Heart right ventricle (tissue), 16 donors: ENCODE measurements at regions not wholly inside any gene's neighbourhood (a gene's known extent, or its start where the extent isn't known, plus 50 kb on each side); places are given as distances from the start of the nearest gene placed in this dataset.

Source experiments
- ATAC-seq, 8 donors: fragments of 200-7000 bp; cut with Tn5 transposase; one replicate each; pipeline ENCODE4 v1.9.1; 2020; ENCODE audit warnings: mild to moderate bottlenecking in 8 of 8, moderate library complexity in 8 of 8, moderate number of reproducible peaks in 1 of 8
- DNase-seq, 2 donors: peaks; one replicate each; pipeline ENCODE4 v3.0.0-alpha.2; 2020
- H3K27ac ChIP-seq, 10 donors: fragments of 200-600 bp; sonication (generic) in 2 of 10; one replicate each; pipeline versions ENCODE4 v1.5.0 to v1.8.0; 2020 to 2022; ENCODE audit warnings: mild to moderate bottlenecking in 3 of 10
- H3K27me3 ChIP-seq, 7 donors: fragments of 200-600 bp; one replicate each; pipeline ENCODE4 v1.8.0; 2021 to 2022; ENCODE audit warnings: mild to moderate bottlenecking in 2 of 7
- H3K36me3 ChIP-seq, 9 donors: fragments of 200-600 bp; sonication (generic) in 1 of 9; one replicate each; pipeline versions ENCODE4 v1.5.0 to v1.8.0; 2020 to 2022; ENCODE audit warnings: mild to moderate bottlenecking in 2 of 9
- H3K4me1 ChIP-seq, 9 donors: fragments of 200-600 bp; sonication (generic) in 1 of 9; one replicate each; pipeline versions ENCODE4 v1.5.0 to v1.8.0; 2020 to 2022; ENCODE audit warnings: mild to moderate bottlenecking in 4 of 9
- H3K4me3 ChIP-seq, 10 donors: fragments of 200-600 bp; sonication (generic) in 2 of 10; one replicate each; pipeline versions ENCODE4 v1.5.0 to v1.8.0; 2020 to 2022; ENCODE audit warnings: mild to moderate bottlenecking in 7 of 10, moderate library complexity in 2 of 10
- H3K9me3 ChIP-seq, 11 donors: fragments of 200-600 bp in 10 of 11; sonication (generic) in 2 of 11; one replicate each; pipeline versions ENCODE4 v1.5.0 to v1.8.0; 2013 to 2022; ENCODE audit warnings: mild to moderate bottlenecking in 2 of 11, control low read depth in 1 of 11, moderate library complexity in 1 of 11
- WGBS, 2 donors: extraction: QIAGEN DNeasy Blood & Tissue Kit; methylation state at CpG; one replicate each; pipeline ENCODE4 v1.1.7; 2013; ENCODE audit warnings: inconsistent platforms in 1 of 2; 5-methylcytosine and 5-hydroxymethylcytosine counted together
- intact Hi-C, 10 donors: fragments of 100-400 bp; cut with DNase I; formaldehyde crosslinking; loops; one replicate each; pipeline versions ENCODE4 v1.11.1 to v1.14.2; 2022
- TF ChIP-seq, protein P1 (sequence below), 9 donors: fragments of 200-600 bp; sonication (generic) in 2 of 9; IDR thresholded peaks; one replicate each; pipeline versions ENCODE4 v1.5.0 to v1.8.0; 2021 to 2022; ENCODE audit warnings: antibody characterized with exemption in 9 of 9, mild to moderate bottlenecking in 5 of 9, moderate library complexity in 1 of 9
- donor health status: Arrhythmogenic right ventricular cardiomyopathy.
- donor health status: ischemic (EF 13 %, LVEDD 7.1; RV severe dilation, severe dysfunction).
- donor health status: healthy with polysubstance abuse.
- donor health status: DM: no; HTN: yes; CAD: no.
- donor health status: DM: no; HTN: no; CAD: no.
- donor health status: ischemic (EF 25% LVEDD 6.9; RV normal size, moderate dysfunction).
- donor health status: ischemic (EF 25% LVEDD 5.7; RV mildly dilated, moderate dysfunction).
- donor health status: healthy.
- donor health status: DM: yes; HTN: yes; CAD: no.
- donor health status: Ischemic cardiomyopathy.
- donor health status: ischemic (EF 35%, LVEDD 5.7; RV mildly dilated, moderate dysfunction).
- donor health status: nonischemic (EF 11% LVEDD 7.7; RV severe dilation, severe dysfunction).
- donor health status: DM: yes; HTN: yes; CAD: no.
- donor health status: PGD.
- donor health status: ischemic (EF 29% LVEDD 5.4; RV normal size, mild dysfunction).
- donor health status: nonischemic (EF 23%, LVEDD 6.1; RV moderate dilation, normal function).

DNA sequence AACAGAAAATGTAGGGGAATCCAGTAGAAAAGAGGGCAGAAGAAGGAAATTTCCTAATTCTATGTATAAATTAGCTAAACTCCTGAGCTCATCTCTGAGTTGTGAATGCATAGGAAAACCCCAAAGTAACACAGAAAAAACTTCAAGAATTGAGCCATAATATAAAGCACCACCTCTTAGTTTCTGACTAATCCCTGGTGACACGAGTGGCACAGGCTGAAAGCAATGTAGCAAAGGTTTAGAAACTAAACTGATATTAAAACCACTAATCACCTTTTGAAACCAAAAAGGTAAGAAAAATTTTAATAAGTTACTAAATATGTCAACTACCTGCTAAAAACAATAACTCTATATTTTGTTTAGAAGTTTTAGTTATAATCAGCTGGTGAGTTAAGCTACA is 255.6 kb upstream of the NECTIN3 start:
- Histone ChIP-seq H3K9me3 (no peaks in the 10 kb centered on the region), H3K27me3 (no peaks in the 10 kb centered on the region), H3K36me3 (no peaks in the 10 kb centered on the region), H3K27ac (no peak overlapping the region), H3K4me3 (no peak overlapping the region), H3K4me1 (no peaks in the 10 kb centered on the region)
- ATAC-seq (no peak), DNase-seq (no peak)
- TF ChIP-seq, protein P1, sequence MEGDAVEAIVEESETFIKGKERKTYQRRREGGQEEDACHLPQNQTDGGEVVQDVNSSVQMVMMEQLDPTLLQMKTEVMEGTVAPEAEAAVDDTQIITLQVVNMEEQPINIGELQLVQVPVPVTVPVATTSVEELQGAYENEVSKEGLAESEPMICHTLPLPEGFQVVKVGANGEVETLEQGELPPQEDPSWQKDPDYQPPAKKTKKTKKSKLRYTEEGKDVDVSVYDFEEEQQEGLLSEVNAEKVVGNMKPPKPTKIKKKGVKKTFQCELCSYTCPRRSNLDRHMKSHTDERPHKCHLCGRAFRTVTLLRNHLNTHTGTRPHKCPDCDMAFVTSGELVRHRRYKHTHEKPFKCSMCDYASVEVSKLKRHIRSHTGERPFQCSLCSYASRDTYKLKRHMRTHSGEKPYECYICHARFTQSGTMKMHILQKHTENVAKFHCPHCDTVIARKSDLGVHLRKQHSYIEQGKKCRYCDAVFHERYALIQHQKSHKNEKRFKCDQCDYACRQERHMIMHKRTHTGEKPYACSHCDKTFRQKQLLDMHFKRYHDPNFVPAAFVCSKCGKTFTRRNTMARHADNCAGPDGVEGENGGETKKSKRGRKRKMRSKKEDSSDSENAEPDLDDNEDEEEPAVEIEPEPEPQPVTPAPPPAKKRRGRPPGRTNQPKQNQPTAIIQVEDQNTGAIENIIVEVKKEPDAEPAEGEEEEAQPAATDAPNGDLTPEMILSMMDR (IDR thresholded peaks at IDR 0.05), result no peak
- WGBS, 2 donors, result 81 to 83% methylated on average over 1 of the region's 1 CpG
- intact Hi-C loops, result no loop called here

DNA sequence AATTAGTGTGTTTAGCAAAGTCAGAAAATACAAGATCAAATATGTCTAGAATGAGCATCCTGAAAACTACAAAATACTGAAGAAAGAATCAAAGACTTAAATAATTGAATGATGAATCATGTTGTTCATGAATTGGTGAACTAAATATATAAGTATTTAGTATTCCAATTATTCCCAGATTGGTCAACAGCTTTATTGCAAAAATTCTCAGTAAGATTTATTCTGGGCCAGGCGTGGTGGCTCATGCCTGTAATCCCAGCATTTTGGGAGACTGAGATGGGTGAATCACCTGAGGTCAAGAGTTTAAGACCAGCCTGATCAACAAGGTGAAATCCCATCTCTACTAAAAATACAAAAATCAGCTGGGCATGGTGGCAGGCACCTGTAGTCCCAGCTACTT is 250.0 kb upstream of the NECTIN3 start:
- intact Hi-C loops, result no loop called here
- WGBS, 2 donors, result 94 to 97% methylated on average over 1 of the region's 1 CpG

DNA sequence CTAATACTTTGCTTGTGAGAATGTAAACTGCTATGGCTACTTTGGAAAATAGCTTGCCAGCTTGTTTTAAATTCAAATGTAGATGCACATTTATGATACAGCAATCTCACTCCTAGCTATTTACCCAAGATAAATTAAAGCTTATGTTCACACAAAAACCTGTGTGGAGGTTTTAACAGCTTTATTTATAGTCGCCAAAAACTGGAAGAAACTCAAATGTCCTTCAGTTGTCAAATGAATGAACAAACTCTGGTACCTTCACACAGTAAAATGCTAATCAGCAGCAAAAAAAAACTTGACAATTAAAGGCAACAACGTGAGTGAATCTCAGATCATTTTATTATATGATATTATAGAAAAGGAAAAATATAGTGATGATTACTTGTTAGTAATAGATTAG is 248.6 kb upstream of the NECTIN3 start:
- TF ChIP-seq, protein P1 (IDR thresholded peaks at IDR 0.05), result no peak
- Histone ChIP-seq H3K4me1 (no peaks in the 10 kb centered on the region), H3K9me3 (no peaks in the 10 kb centered on the region), H3K27ac (no peak overlapping the region), H3K36me3 (no peaks in the 10 kb centered on the region), H3K4me3 (no peak overlapping the region), H3K27me3 (no peaks in the 10 kb centered on the region)
- WGBS, 2 donors, result 59 to 70% methylated on average over 2 of the region's 2 CpGs
- DNase-seq (no peak), ATAC-seq (no peak)
- intact Hi-C loops, result no loop called here

More for the DNA sequence above, 250.0 kb upstream of the NECTIN3 start:
- ATAC-seq (no peak), DNase-seq (no peak)
- Histone ChIP-seq H3K4me3 (no peak overlapping the region), H3K27me3 (no peaks in the 10 kb centered on the region), H3K9me3 (no peaks in the 10 kb centered on the region), H3K4me1 (no peaks in the 10 kb centered on the region), H3K27ac (no peak overlapping the region), H3K36me3 (no peaks in the 10 kb centered on the region)
- TF ChIP-seq, protein P1 (IDR thresholded peaks at IDR 0.05), result no peak

DNA sequence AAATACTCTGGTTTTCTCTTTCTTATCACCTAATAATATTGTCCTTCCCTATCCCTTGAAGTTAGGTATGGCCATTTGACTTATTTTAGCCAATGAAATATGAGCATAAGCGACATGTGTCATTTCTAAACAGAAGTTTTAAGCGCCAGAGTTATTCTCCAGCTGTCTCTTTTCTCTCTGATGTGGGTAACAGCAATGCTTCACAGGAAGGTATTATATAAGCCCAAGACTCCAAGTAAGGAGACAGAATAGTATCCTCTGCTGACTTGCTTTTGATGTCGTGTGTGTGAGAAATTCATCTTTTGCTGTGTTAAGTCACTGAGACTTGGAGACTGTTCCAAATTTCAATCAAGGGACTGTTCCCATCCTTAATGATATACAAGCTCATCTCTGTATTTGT is 224.6 kb upstream of the NECTIN3 start:
- TF ChIP-seq, protein P1 (IDR thresholded peaks at IDR 0.05), result no peak
- Histone ChIP-seq H3K4me1 (no peaks in the 10 kb centered on the region), H3K4me3 (no peak overlapping the region), H3K27ac (no peak overlapping the region), H3K27me3 (no peaks in the 10 kb centered on the region), H3K36me3 (no peaks in the 10 kb centered on the region), H3K9me3 (peaks cover 0 to 16% (median 0%) of the 10 kb centered on the region in 11 donors)
- ATAC-seq (no peak), DNase-seq (no peak)
- intact Hi-C loops, result no loop called here
- WGBS, 2 donors, result 59 to 74% methylated on average over 3 of the region's 3 CpGs

DNA sequence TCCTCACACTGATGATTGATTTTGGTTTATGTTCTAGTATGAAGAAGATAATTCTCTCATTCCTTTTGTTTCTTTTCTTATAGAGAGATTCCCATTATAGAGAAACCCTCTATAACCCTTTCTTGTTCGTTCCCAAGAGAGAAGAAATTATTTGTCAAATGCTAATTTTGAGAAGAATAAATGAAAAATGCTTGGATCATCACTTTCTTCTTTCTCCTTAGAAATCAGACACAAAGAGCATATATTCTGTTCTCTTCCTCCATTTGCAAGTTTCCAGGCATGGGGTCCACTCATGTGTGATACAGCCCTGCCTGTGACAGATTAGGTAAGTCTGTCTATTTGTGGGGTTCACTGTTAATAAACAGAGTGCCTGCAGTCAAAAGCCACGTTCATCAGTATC is 222.6 kb upstream of the NECTIN3 start:
- intact Hi-C loops, result no loop called here
- WGBS, 2 donors, result 53 to 58% methylated on average over 2 of the region's 2 CpGs
- DNase-seq (no peak), ATAC-seq (no peak)
- Histone ChIP-seq H3K9me3 (peaks cover 0 to 14% (median 0%) of the 10 kb centered on the region in 11 donors), H3K36me3 (no peaks in the 10 kb centered on the region), H3K4me1 (no peaks in the 10 kb centered on the region), H3K27ac (no peak overlapping the region), H3K4me3 (no peak overlapping the region), H3K27me3 (no peaks in the 10 kb centered on the region)
- TF ChIP-seq, protein P1 (IDR thresholded peaks at IDR 0.05), result no peak
